K562 (cell line): ENCODE measurements at regions not wholly inside any gene's neighbourhood (a gene's known extent, or its start where the extent isn't known, plus 50 kb on each side); places are given as distances from the start of the nearest gene placed in this dataset.

Source experiments
- ATAC-seq: fragments of 200-7000 bp; cut with Tn5 transposase; 3 replicates; pipeline ENCODE4 v1.9.1; 2020; ENCODE audit warnings: moderate library complexity
- BruUV-seq: library from RNA; stranded (reverse); fragments of 400-500 nt; replicated peaks from 2 replicates; lab custom pipeline; 2021; lab: Mats Ljungman, UMichigan
- CTCF ChIA-PET: fragments of 300-600 bp; formaldehyde crosslinking; extraction: SDS; loops from one replicate; lab custom pipeline; 2021; ENCODE audit warnings: low intra/inter-chr PET ratio; lab: Yijun Ruan, JAX
- POLR2A ChIA-PET: fragments of 300-600, 350-650 bp; sonication (Branson Sonifier 250); formaldehyde crosslinking; extraction: SDS; loops from one replicate; lab custom pipeline; 2021; ENCODE audit warnings: antibody characterized with exemption, inconsistent platforms; lab: Yijun Ruan, JAX
- DNase-seq, 4 experiments: peaks; one replicate each; pipeline versions ENCODE4 v3.0.0 to v3.0.0-alpha.2; 2011 to 2018; ENCODE audit warnings: low spot score in 3 of 4, mixed read lengths in 3 of 4; ENCODE audit errors: extremely low read depth in 1 of 4
- FAIRE-seq: peaks from 2 replicates; lab custom pipeline; 2011; peaks lifted over from hg19 to GRCh38; lab: Jason Lieb, UNC
- H2AFZ ChIP-seq: 2 replicates; pipeline ENCODE4 v1.6.0; 2011; ENCODE audit warnings: low read depth, low read length, control low read depth, inconsistent platforms
- H3K27ac ChIP-seq: fragments of 200-600 bp; 3 replicates; pipeline ENCODE4 v1.8.0; 2011; ENCODE audit warnings: low read depth, mild to moderate bottlenecking, control low read depth, inconsistent platforms, low read length, moderate library complexity, mixed read lengths; ENCODE audit errors: extremely low read depth
- H3K27me3 ChIP-seq, 2 experiments: fragments of 300-600 bp in 1 of 2; 2 replicates in 1 of 2; 3 replicates in 1 of 2; pipeline versions ENCODE4 v1.6.0 to v1.8.0; 2011; ENCODE audit warnings: inconsistent platforms in 2 of 2, low read length in 2 of 2, mild to moderate bottlenecking in 1 of 2, mixed read lengths in 1 of 2, moderate library complexity in 1 of 2; ENCODE audit not compliant: control insufficient read depth in 2 of 2, insufficient read depth in 2 of 2
- H3K36me3 ChIP-seq: fragments of 300-600 bp; 3 replicates; pipeline ENCODE4 v1.8.0; 2011; ENCODE audit warnings: mild to moderate bottlenecking, low read length, inconsistent platforms; ENCODE audit not compliant: control insufficient read depth, insufficient read depth
- H3K4me1 ChIP-seq, 2 experiments: fragments of 200-600 bp in 1 of 2; replicated peaks in 1 of 2; 2 replicates in 1 of 2; 3 replicates in 1 of 2; pipeline versions ENCODE4 v1.5.1 to v1.8.0; 2011; ENCODE audit warnings: inconsistent platforms in 2 of 2, low read length in 2 of 2, mild to moderate bottlenecking in 1 of 2, mixed read lengths in 1 of 2, moderate library complexity in 1 of 2; ENCODE audit not compliant: control insufficient read depth in 2 of 2, insufficient read depth in 2 of 2
- H3K4me2 ChIP-seq: 2 replicates; pipeline ENCODE4 v1.6.1; 2011; ENCODE audit warnings: low read length, control low read depth, inconsistent platforms, mixed read lengths; ENCODE audit not compliant: insufficient read depth
- H3K4me3 ChIP-seq: fragments of 200-600 bp; sonication (generic), shearing (Covaris generic); 2 replicates; pipeline ENCODE4 v1.5.1; 2016; ENCODE audit warnings: control low read depth, inconsistent platforms
- H3K79me2 ChIP-seq: fragments of 200-600 bp; 3 replicates; pipeline ENCODE4 v1.8.0; 2011; ENCODE audit warnings: low read length, inconsistent platforms; ENCODE audit not compliant: control insufficient read depth, insufficient read depth
- H3K9ac ChIP-seq, 2 experiments: 2 replicates each; pipeline versions ENCODE4 v1.6.0 to v1.6.1; 2011; ENCODE audit warnings: low read depth in 2 of 2, low read length in 2 of 2, control low read depth in 1 of 2, inconsistent platforms in 1 of 2, mild to moderate bottlenecking in 1 of 2, mixed read lengths in 1 of 2; ENCODE audit not compliant: insufficient read depth in 1 of 2
- H3K9me1 ChIP-seq: one replicate; pipeline ENCODE4 v1.6.0; 2011; ENCODE audit warnings: inconsistent platforms, mild to moderate bottlenecking, low read length, moderate library complexity; ENCODE audit not compliant: control insufficient read depth, insufficient read depth
- H3K9me3 ChIP-seq: replicated peaks from 2 replicates; pipeline ENCODE4 v1.5.1; 2011; ENCODE audit warnings: low read depth, low read length, inconsistent platforms; ENCODE audit not compliant: control insufficient read depth, insufficient read depth
- H4K20me1 ChIP-seq: replicated peaks from 2 replicates; pipeline ENCODE4 v1.6.1; 2011; ENCODE audit warnings: low read length, inconsistent platforms, mixed read lengths; ENCODE audit not compliant: control insufficient read depth, insufficient read depth
- CBX8 ChIP-seq: fragments of 200-600 bp; sonication (generic); IDR thresholded peaks from 2 replicates; pipeline ENCODE4 v1.6.1; 2012; ENCODE audit warnings: borderline replicate concordance, mixed run types, low read depth, mild to moderate bottlenecking, moderate library complexity, mixed read lengths, low read length, control low read depth, inconsistent platforms; ENCODE audit not compliant: poor library complexity, severe bottlenecking; ENCODE audit errors: extremely low read depth
- CHD4 ChIP-seq: fragments of 200-600 bp; sonication (generic); IDR thresholded peaks from 3 replicates; pipeline ENCODE4 v1.6.1; 2012; ENCODE audit warnings: low read depth, mild to moderate bottlenecking, mixed read lengths, low read length, inconsistent platforms; ENCODE audit not compliant: insufficient read depth, insufficient replicate concordance, poor library complexity, severe bottlenecking
- CTBP1 ChIP-seq: fragments of 450-650 bp; IDR thresholded peaks from 2 replicates; pipeline ENCODE4 v1.6.1; 2016; ENCODE audit warnings: borderline replicate concordance
- FUS ChIP-seq: fragments of 200-400 bp; formaldehyde crosslinking; optimal IDR thresholded peaks from 2 replicates; pipeline ENCODE3; 2017; ENCODE audit warnings: low read depth, low read length
- NCOA2 ChIP-seq, 2 experiments: fragments of 450-650 bp; IDR thresholded peaks; 2 replicates each; pipeline ENCODE4 v1.6.1; 2018; ENCODE audit warnings: mild to moderate bottlenecking in 2 of 2, moderate library complexity in 1 of 2; ENCODE audit not compliant: partially characterized antibody in 2 of 2
- RERE ChIP-seq: sonication (generic); formaldehyde crosslinking; IDR thresholded peaks from 2 replicates; pipeline ENCODE4 v1.8.0; 2023; ENCODE audit warnings: missing genetic modification reagents, mild to moderate bottlenecking, borderline replicate concordance
- ZC3H8 ChIP-seq: fragments of 450-650 bp; IDR thresholded peaks from 2 replicates; pipeline ENCODE4 v1.6.1; 2017
- ZNF589 ChIP-seq: fragments of 200-800 bp; sonication (Bioruptor generic); IDR thresholded peaks from 2 replicates; pipeline ENCODE4 v1.6.1; 2016; ENCODE audit warnings: low read depth, missing genetic modification characterization, missing compliant biosample characterization
- ZNF609 ChIP-seq: sonication (generic); formaldehyde crosslinking; IDR thresholded peaks from 2 replicates; pipeline ENCODE4 v1.8.1; 2023; ENCODE audit warnings: missing genetic modification reagents, mild to moderate bottlenecking, borderline replicate concordance
- WGBS: fragments of 100-300 bp; shearing (Covaris generic); methylation state at CpG from one replicate; pipeline ENCODE4 v1.1.6; 2016; ENCODE audit warnings: low coverage, mixed read lengths; ENCODE audit not compliant: insufficient coverage; ENCODE audit errors: missing lambda C conversion rate; 5-methylcytosine and 5-hydroxymethylcytosine counted together
- in situ Hi-C: fragments of 300-500 bp; cut with MboI; formaldehyde crosslinking; loops from 4 replicates; pipeline ENCODE4 v1.15.0; 2018; ENCODE audit warnings: inconsistent platforms, mixed read lengths
- intact Hi-C: fragments of 100-400 bp; cut with micrococcal nuclease; formaldehyde crosslinking; loops from 2 replicates; pipeline ENCODE4 v1.14.2; 2022
- TF ChIP-seq, protein P1 (sequence below): fragments of 450-650 bp; IDR thresholded peaks from 2 replicates; pipeline ENCODE4 v1.6.1; 2017; ENCODE audit warnings: mild to moderate bottlenecking, moderate library complexity

DNA sequence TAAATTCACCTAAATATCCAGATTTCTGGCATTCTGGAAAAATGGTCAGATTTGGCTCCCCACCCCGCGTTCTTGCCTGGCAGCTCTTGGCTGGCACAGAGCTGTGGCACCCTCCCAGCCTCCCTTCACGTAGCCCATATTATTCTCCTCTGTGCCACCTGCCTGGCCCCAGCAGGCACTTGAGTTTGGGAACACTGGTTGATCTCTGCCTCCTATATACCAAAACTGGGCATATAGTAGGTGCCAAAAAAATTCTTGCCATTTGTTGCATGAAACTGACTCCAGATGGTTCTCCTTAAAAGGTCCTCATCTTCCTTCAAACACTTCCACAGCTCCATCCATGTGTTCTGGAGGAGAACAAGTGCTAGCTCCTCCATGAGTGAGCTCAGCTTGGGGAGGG lies 167.0 kb downstream of the RPS24 start:
- 0% methylated on average over 3 of the region's 3 CpGs for WGBS
- POLR2A ChIA-PET: interaction anchor here (1.2 kb wide), 1 partner anchor 822 kb away, joined by 3 read pairs; no protein-coding TSS in a partner anchor
- Histone ChIP-seq H3K9ac (no peak overlapping the region), H3K9me1 (no peaks in the 10 kb centered on the region), H3K4me3 (no peak overlapping the region), H3K27me3 (peaks cover 0 to 31% of the 10 kb centered on the region in 2 experiments; a peak in 1 of 5 replicates), H3K9me3 (no peaks in the 10 kb centered on the region), H4K20me1 (no peaks in the 10 kb centered on the region; the same call in 1 of the 2 replicates), H3K27ac (no peak overlapping the region), H2AFZ (no peak overlapping the region), H3K36me3 (no peaks in the 10 kb centered on the region), H3K4me2 (no peak overlapping the region), H3K79me2 (no peaks in the 10 kb centered on the region), H3K4me1 (no peaks in the 10 kb centered on the region)
- ATAC-seq (no peak), FAIRE-seq (no peak), DNase-seq (no peak)
- intact Hi-C loops: loop anchor here (10.0 kb wide), 2 partner anchors 56 to 156 kb away; no protein-coding TSS in a partner anchor
- in situ Hi-C loops: no loop called here
- CTCF ChIA-PET: no interaction called here
- BruUV-seq: no TSS peak
- TF ChIP-seq RERE: no peak
- TF ChIP-seq ZNF609 (CRISPR knock-in tag): no peak
- TF ChIP-seq NCOA2 (IDR thresholded peaks at IDR 0.05; ENCODE audit: partially characterized antibody in 2 of 2): no peak
- TF ChIP-seq FUS: no peak
- TF ChIP-seq, protein P1, sequence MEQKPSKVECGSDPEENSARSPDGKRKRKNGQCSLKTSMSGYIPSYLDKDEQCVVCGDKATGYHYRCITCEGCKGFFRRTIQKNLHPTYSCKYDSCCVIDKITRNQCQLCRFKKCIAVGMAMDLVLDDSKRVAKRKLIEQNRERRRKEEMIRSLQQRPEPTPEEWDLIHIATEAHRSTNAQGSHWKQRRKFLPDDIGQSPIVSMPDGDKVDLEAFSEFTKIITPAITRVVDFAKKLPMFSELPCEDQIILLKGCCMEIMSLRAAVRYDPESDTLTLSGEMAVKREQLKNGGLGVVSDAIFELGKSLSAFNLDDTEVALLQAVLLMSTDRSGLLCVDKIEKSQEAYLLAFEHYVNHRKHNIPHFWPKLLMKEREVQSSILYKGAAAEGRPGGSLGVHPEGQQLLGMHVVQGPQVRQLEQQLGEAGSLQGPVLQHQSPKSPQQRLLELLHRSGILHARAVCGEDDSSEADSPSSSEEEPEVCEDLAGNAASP: no peak
- TF ChIP-seq CTBP1: no peak
- TF ChIP-seq CBX8: no peak
- TF ChIP-seq ZNF589: no peak
- TF ChIP-seq CHD4: no peak
- no peak for TF ChIP-seq ZC3H8
